Right renal pelvis (tissue), 4 donors: ENCODE measurements at regions not wholly inside any gene's neighbourhood (a gene's known extent, or its start where the extent isn't known, plus 50 kb on each side); places are given as distances from the start of the nearest gene placed in this dataset.

ENCODE experiments used
- DNase-seq, 4 donors: peaks; one replicate each; pipeline ENCODE4 v3.0.0-alpha.2; 2013; ENCODE audit warnings: low read depth in 4 of 4, low spot score in 3 of 4, missing footprints in 1 of 4

DNA sequence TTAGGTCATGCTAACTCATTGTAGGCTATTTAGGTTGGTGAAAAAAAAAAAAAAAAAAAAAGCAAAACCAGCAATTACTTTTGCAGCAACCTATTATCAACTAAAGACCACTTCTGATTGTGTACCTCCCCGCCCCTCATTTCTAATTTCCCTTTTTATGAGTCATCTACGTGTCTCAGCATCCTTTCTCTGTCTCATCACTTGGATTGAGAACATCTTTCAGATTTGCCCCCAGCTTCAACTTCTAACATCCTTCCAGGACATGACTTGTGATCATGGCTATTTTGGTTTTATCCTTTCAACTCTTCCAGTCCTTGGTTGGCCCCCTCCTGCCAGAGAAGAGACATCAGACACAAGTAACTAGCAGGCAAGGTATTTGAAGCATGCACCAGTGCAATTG is 156.7 kb upstream of the CCN2 start:
- no peak for DNase-seq

DNA sequence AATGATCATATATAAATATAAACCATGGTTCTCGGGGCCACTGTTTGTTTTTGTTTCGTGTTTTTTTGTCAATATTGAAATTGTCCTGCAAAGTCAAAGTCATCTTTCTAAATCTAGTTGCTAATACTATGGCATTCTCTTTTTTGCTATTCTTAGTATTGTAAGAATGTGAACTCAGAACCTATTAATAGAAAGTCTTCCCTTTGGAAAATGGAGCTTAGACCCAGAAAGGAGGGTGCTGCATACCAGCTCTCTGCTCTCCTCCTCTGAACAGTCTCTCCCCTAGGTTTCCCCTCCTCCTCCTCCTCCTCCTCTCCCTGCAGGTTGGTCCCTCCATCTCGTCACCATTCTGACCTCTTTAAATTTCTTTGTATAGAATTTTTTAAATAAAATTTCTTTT is 150.4 kb upstream of the CCN2 start:
- DNase-seq, result no peak

DNA sequence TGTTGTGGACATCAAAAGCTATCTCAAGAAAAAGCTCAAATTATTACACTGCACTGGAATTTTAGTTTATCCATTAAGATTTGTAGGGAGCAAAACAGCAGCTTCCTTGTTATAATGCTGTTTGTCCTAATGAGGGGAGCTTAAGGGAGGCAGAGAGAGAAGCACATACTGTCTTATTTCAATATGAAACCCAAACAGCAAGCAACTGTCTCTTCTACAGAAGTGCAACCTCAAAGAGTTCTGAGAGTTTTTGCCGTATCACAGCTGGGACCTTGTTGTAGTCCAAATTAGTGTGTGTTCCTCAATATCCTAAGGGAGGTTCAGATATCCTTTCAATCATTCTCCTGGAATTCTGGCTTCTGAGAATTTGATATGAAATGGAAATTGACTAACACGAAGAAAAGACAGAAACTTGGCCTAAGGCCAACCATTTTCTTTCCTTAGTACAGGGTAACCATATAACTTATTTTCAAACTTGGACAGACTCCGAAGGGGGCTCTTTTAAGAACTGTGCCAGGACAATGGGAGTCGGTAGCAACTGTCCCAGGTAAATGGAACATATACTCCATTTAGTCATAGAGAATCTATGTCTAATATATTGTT is 149.3 kb upstream of the CCN2 start:
- no peak for DNase-seq

DNA sequence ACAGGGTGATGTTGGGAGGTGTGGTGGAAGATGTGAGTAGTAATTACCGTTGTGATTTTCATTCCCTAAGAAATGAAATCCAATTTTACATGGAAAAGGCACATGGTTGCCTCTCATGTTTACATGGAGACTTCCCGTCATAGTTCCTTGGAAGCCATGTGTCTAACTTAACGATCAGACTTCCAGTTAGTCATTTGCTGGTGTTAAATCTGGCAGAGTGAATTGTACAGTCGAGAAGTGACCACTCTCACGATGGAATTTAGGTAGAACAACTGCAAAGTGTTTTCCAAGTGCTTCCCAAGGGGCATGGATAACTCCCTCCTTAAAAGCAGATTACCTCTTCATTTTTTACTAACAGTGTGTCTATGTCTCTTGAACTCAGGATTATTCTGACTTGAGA is 145.8 kb upstream of the CCN2 start:
- DNase-seq, result no peak

DNA sequence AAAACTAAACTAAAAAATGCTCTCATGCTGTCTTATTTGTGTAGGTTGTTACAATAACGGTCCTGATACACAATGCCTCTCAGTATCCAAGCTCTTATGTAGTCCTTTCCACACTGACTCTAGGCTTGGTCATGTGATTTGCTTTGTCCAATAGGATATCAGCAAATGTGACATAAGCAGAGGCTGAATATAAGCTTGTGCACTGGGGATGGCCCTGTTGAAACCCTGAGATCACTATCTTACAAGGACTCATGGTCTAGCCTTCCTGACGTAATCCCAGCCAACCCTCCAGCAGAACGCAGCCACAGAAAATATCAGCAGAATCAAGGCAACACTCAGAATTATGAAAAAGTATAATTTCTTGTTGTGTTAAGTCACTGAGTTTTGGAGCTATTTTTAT is 145.1 kb upstream of the CCN2 start:
- DNase-seq, result no peak

DNA sequence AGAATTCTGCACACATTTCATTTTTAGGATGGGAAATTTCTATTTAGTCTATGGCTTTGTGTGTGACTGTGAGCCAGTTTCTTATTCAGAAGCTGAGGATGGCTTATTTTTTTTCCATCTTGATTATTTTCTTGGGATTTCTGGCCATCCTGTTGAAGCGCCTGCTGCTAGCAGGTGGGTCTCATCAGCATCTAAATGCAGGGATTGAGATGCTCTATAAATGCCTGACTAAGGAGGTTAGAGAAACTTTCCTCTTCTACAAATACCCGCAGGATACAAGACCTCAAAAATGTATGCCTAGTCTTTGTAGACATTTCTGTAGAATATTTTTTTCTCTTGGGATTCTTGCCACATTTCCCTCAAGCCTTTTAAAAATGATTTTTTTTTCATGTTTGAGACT is 138.0 kb upstream of the CCN2 start:
- no peak for DNase-seq

DNA sequence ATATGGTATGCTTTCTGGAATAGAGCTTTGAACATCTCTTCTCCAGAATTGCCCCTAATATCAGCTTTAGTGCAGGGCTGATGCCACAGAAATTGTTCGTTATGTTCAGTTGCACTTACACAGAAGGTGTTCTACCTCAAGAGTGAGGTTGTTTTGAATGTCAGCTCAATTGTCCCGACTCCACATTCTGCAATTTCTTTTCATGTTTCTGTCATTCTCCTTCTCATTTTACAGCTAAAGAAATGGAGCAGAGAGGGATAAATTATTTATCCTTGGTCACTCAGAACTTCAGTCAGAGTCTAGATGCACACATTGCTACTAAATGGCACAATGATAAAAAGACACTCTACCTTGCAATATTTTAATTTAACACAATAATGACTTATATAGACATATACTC is 137.0 kb upstream of the CCN2 start:
- no peak for DNase-seq

DNA sequence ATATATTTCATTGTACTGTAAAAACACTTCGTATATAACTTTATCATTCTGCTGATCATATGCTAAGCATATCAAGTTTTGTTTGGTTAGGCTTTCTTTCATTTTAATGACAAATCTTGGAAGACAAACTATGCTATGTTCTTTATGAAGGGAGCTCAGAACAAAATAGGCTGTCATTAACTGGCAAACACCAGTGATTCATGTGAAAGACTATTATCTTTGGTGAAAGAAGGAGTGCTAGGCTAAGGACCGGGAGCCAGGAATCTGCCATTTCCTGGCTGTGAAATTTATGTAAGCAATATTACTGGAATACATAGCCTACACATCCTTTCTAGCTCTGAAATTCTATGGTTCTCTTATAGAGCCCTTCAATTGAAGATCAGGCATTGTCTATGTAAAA is 136.2 kb upstream of the CCN2 start:
- no peak for DNase-seq

DNA sequence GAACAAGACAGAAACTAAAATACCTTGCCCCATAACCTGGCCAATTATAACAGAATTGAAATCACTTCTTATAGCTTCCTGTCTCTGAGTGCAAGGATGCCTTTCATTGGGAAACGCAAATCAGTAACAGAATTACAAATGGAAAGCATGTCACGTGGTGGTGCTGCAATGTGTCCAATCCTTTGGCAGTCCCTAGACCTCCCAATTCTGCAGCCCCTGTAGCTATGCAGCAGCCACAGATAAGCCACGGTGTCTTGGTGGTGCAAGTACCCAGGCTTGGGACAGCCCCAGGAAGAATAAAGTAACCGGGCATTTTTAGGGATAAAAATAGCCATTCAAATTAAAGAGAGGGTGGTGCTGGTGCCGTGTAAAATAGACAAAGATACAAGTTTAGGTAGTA is 134.6 kb upstream of the CCN2 start:
- no peak for DNase-seq

DNA sequence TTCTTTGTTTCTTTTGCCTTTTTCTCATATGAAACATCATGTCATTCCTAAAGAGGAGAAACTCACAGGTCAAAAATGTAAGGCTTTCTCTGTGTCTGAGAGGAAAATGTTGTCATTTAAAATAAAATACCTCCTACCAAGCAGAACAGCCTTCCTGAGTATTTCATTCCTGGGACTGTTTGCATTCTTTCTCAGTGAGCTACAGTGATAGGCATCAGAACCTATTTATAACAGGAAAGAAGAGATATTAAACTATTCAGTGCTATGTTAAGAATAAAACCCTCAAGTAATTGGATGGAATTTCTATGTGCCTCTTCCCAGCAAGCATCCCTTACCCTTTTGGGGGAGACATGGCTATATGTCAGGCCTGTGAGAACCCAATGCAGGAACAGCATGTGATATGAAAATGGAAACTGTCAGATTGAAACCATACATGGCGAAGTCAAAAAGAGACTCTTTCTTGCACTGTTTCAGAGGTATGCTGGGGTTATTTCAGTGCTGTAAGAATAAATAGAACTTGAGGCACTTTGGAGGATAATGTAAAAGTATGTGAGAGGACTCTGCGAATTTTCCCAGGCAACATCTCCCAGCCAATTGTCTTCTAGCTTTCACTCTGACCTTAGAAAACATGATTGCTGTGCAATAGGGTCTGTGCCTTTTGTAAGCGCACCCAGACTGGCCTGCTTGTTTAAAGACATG is 133.8 kb upstream of the CCN2 start:
- no peak for DNase-seq

DNA sequence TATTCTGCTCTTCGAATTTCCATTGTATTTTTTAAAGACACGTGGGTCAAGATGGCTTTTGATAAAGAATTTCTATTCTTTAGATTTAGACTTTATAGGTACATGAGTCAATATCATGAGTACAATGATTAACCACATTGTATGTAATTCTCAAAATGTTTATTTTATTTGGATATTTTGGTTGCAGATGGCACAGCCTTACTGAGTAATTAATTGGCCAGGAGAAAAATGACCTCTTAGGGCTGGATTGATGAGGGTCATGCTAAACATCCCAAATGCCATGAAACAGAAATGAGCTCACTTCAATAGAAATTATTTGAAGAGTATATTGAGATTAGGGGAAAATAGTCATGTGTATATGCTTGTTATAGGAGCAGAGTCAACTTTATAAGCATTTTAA is 131.2 kb upstream of the CCN2 start:
- no peak for DNase-seq

DNA sequence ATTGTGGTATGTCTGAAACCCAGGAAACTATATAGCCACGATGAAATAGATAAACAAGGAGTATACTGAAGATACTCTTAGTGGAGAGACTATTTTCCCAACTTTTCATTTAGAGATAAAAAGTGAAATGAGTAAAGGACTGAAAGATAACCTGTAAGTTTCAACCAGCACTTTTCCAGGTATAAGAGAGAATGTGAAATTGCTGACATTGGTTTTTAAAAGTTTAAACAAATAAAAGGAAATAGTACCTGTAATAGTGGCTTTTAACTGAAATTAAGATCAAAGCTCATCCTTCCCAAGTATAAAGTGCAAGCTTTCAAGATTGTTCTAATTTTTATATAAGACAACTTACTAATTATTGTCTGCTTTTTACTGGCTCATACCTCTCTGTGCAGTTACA is 130.2 kb upstream of the CCN2 start:
- no peak for DNase-seq

DNA sequence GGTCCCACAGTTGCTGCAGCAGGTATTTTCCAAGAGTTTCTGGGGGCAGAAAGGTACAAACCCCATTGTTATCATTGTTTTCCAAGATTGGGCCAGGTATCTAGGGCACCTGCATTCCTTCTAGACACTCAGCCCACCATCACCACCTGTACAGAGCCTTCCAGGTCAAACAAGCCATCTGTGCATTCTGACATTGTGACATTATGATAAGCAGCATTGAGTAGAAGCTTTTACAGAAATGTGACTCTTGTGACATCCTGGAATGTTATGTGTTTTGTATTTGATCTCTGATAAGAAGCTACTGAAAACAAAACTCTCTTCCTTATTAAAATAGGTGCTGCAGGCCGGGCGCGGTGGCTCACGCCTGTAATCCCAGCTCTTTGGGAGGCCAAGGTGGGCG is 128.1 kb upstream of the CCN2 start:
- no peak for DNase-seq

DNA sequence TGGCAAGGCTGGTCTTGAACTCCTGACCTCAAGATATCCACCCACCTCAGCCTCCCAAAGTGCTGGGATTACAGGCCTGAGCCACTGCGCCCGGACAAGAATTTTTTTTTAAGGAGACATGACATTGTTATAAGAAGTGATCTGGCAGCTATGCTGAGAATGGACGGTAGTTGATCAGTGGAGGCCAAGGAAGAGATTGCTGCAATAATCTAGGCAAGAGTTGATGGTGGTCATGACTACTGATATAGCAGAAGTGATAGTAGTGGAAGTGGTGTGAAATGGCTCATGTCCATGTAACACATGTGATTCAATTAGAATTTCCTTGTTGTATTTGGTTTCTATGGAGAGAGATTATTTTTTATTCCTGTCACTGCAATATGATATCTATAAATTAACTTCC is 125.3 kb upstream of the CCN2 start:
- no peak for DNase-seq

DNA sequence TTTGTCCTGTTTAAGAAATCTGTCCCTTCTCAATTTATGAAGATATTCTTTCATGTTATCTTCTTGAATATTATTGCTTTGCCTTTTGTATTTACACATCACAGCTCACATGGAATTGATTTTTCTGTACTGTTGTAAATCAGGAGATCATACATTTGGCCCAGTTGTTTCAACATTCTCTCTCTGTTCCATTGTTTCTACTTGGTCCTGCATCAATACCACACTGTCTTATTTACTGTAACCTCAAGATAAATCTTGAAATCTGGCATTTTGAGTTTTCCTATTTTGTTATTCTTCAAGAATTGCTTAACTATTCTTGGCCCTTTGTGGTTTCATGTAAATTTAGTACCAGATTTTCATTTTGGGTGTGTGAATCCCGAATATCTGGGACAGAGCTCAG is 121.7 kb upstream of the CCN2 start:
- DNase-seq, result no peak

DNA sequence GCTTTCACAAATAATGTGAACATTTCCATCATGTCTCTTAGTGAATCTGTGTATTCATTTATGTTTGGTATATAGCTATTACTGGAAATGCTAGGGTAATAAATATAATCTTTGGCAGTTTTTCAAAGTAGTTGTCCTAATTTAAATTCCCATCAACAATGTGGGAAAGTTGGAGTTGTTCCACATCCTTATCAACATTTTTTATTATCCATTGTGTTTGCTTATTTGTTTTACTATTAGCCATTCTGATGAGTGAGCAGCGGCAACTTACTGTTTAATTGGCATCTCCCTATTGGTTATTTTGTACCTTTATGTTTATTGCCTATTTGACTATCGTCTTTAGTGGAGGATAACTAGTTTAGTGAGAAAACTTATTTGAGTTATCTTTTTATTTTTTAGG is 121.1 kb upstream of the CCN2 start:
- no peak for DNase-seq

DNA sequence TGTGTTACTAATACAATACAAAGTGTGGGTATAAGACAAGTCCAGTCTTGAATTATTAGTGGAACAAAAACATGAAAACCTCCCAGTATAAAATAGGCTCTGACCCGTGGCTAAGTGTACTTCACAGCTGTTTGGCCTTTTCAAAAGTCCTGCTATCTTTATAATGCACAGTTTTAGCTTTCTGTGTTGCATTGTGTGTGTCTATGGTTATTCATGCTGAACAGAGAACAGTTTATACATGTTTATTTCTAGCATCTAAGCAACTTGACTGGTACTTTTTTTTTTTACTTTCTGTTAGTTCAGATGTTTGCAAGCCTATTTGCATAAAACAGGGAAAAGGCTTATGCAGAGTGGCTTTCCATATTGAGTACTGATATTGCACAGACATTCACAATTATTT is 119.2 kb upstream of the CCN2 start:
- no peak for DNase-seq

DNA sequence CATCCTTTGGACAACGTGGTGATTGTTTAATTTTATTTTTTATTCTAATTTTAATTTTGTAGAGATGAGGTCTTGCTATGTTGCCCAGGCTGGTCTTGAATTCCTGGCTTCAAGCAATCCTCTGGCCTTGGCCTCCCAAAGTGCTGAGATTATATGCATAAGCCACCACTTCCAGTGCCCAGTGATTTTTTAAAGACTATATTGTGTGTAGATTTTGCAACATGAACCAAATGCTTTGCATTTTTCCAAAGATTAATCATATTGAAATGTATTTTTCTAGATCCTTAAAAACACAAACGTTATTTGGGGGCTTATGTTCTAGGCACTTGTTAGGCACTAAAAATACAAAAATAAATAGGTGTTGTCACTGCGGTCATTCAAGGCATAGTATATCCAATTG is 117.6 kb upstream of the CCN2 start:
- no peak for DNase-seq

DNA sequence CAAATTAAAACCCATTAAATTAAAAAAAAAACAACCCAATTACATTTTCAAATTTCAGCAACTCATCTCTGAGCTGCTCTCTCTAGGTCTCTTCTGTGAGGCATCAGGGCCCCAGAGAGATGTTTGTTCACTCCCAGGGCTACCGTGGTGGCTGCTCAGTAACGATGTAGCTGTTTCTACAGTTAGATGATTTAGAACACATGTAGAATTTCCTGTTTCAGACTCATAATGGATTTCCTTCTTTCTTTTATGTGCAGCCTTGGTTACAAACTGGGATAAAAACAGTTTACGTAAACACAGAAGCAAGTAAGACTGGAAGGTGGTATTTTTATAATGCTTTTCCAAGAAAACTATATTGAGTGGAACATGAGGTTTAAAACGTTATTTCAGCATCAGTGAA is 116.1 kb upstream of the CCN2 start:
- peak in 2 of 4 donors; percentile 12 to 15 for DNase-seq

DNA sequence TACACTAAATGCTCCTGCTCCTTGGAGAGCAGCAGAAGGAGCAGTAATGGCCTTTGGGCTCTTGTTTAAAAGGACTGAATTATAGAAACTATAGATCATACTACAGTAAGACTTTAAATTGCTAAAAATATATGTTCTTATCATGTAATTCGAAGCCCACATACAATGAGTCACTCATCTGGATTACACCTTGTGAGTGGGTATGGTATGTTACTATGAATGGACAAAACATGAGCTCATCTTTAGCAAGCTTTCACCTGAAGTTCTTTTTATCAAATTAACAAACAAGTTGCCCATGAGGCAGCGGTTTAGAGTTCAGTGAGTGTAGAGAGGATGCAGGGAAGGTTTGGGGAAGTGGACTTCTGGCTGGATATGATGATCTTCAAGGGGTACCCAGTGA is 114.4 kb upstream of the CCN2 start:
- DNase-seq, result no peak

DNA sequence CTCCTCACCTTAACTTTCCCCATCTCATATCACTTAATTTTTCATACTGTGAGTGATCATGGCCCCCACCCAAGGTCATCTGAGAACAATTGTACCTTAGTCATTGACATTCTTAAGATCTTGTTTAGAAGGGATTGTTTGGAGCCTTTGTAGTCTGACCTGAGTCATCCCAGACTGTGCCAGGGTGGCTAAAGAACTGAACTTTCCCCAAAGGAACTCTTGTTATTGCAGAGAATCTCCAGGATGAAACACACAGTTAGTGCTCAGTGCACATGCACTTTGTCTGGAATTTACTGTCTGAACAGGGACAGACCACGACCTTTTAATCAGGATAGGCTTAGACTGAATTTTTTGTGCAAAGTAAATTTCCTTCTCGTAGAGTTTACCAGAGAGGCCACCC is 112.6 kb upstream of the CCN2 start:
- no peak for DNase-seq

DNA sequence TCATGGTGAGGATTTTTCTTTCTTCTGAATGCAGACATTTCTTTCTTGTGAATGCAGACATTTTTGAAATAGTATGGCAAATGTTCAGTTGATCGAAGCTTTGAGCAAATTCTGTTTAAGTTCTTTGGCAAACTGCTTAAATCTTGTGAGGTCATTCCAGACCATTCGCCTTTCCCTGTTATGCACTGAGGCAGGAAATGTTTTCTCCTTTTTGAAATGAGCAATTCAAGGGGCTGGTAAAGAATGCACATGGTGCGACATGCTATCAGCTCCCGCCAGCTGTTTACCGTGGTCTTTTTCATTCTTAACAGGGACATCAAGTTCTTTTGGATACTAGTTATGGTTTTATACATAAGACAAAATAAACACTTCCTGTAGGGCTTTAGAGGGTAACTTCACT is 112.0 kb upstream of the CCN2 start:
- DNase-seq, result no peak

DNA sequence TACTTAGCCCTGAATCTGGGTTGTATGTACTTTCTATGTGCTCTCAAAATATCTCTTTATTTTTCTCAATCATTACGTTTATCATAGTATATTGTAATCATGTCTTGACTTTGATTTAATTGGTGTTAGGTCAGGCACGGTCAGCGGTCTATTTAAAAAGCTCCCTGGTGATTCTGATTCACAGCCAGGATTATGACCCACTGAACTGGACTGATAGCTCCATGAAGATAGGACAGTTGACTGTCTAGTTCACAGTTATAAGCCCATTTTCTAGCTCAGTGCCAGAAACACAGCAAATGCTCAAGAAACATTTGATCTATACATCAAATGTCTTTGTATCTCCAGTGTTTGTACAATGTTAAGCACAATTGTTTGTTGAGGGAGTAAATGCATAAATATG is 111.5 kb upstream of the CCN2 start:
- DNase-seq, result no peak
